OCI-LY3 (cell line): ENCODE measurements at regions not wholly inside any gene's neighbourhood (a gene's known extent, or its start where the extent isn't known, plus 50 kb on each side); places are given as distances from the start of the nearest gene placed in this dataset.

Source experiments
- H2AFZ ChIP-seq: fragments of 200-600, 300-600 bp; shearing (Covaris generic); 2 replicates; pipeline ENCODE4 v1.6.0; 2014; ENCODE audit warnings: antibody characterized with exemption, low read depth, low read length
- H3K27ac ChIP-seq: fragments of 200-600, 300-600 bp; sonication (generic); 2 replicates; pipeline ENCODE4 v1.5.1; 2014; ENCODE audit warnings: mild to moderate bottlenecking, low read length, moderate library complexity, mixed read lengths
- H3K27me3 ChIP-seq: fragments of 200-600, 300-600 bp; sonication (generic); 2 replicates; pipeline ENCODE4 v1.6.1; 2014; ENCODE audit warnings: low read depth, low read length, mixed read lengths
- H3K36me3 ChIP-seq: fragments of 200-600, 300-600 bp; sonication (generic); replicated peaks from 2 replicates; pipeline ENCODE3; 2014; ENCODE audit warnings: low read depth, low read length, mixed read lengths
- H3K4me1 ChIP-seq: fragments of 300-600, 200-600 bp; sonication (generic); 2 replicates; pipeline ENCODE4 v1.6.1; 2014; ENCODE audit warnings: low read length, mixed read lengths
- H3K4me2 ChIP-seq: fragments of 200-600, 300-600 bp; sonication (generic); 2 replicates; pipeline ENCODE4 v1.6.1; 2014; ENCODE audit warnings: low read length, mixed read lengths
- H3K4me3 ChIP-seq: fragments of 300-600, 200-600 bp; sonication (generic); 2 replicates; pipeline ENCODE4 v1.5.1; 2014; ENCODE audit warnings: antibody characterized with exemption, mild to moderate bottlenecking, low read length, moderate library complexity
- H3K79me2 ChIP-seq: fragments of 300-600, 200-600 bp; shearing (Covaris generic); 2 replicates; pipeline ENCODE4 v1.6.1; 2014; ENCODE audit warnings: mild to moderate bottlenecking, low read length, mixed read lengths
- H3K9ac ChIP-seq: fragments of 300-600, 200-600 bp; shearing (Covaris generic); 2 replicates; pipeline ENCODE4 v1.6.0; 2014; ENCODE audit warnings: mild to moderate bottlenecking, low read length, moderate library complexity
- H3K9me3 ChIP-seq: fragments of 200-600, 300-600 bp; shearing (Covaris generic); 2 replicates; pipeline ENCODE4 v1.6.1; 2014; ENCODE audit warnings: low read length, mixed read lengths; ENCODE audit not compliant: insufficient read depth
- H4K20me1 ChIP-seq: fragments of 200-600, 300-600 bp; sonication (generic); 2 replicates; pipeline ENCODE4 v1.6.1; 2016; ENCODE audit warnings: low read length, mixed read lengths; ENCODE audit not compliant: insufficient read depth
- CTCF ChIP-seq: fragments of 200-600, 300-600 bp; sonication (generic); IDR thresholded peaks from 2 replicates; pipeline ENCODE4 v1.5.1; 2014; ENCODE audit warnings: antibody characterized with exemption, low read length, low read depth
- EZH2phosphoT487 ChIP-seq: fragments of 200-600 bp; shearing (Covaris generic); IDR thresholded peaks from 2 replicates; pipeline ENCODE4 v1.6.1; 2018; ENCODE audit warnings: antibody characterized with exemption, mixed run types, low read depth

GRCh38 chr14:86179980-86180379 lies 650.0 kb downstream of the FLRT2 start:
- no peak for TF ChIP-seq CTCF
- TF ChIP-seq EZH2phosphoT487, result no peak

GRCh38 chr14:86168371-86168770 lies 638.4 kb downstream of the FLRT2 start:
- no peaks in the 10 kb centered on the region for H3K36me3 ChIP-seq
- TF ChIP-seq EZH2phosphoT487 (no peak), CTCF (no peak)
- H4K20me1 ChIP-seq, result no peaks in the 10 kb centered on the region
- no peaks in the 10 kb centered on the region for H3K79me2 ChIP-seq
- no peaks in the 10 kb centered on the region for H3K9me3 ChIP-seq
- H2AFZ ChIP-seq, result no peak overlapping the region
- H3K27ac ChIP-seq, result no peak overlapping the region
- H3K27me3 ChIP-seq, result no peaks in the 10 kb centered on the region
- no peak overlapping the region for H3K4me3 ChIP-seq
- H3K9ac ChIP-seq, result no peak overlapping the region
- no peaks in the 10 kb centered on the region for H3K4me1 ChIP-seq
- no peak overlapping the region for H3K4me2 ChIP-seq

More at GRCh38 chr14:86179980-86180379, 650.0 kb downstream of the FLRT2 start:
- Histone ChIP-seq H3K27ac (no peak overlapping the region), H3K4me2 (no peak overlapping the region), H3K79me2 (no peaks in the 10 kb centered on the region), H3K9me3 (no peaks in the 10 kb centered on the region), H3K36me3 (no peaks in the 10 kb centered on the region), H3K9ac (no peak overlapping the region), H3K4me1 (peaks cover 5% of the 10 kb centered on the region; the same call in 1 of the 2 replicates), H2AFZ (no peak overlapping the region), H3K4me3 (no peak overlapping the region), H3K27me3 (no peaks in the 10 kb centered on the region), H4K20me1 (no peaks in the 10 kb centered on the region)

GRCh38 chr14:86166541-86166940 lies 636.6 kb downstream of the FLRT2 start:
- no peaks in the 10 kb centered on the region for H3K36me3 ChIP-seq
- TF ChIP-seq CTCF (no peak), EZH2phosphoT487 (no peak)
- H3K27me3 ChIP-seq, result no peaks in the 10 kb centered on the region
- H3K9me3 ChIP-seq, result no peaks in the 10 kb centered on the region
- H4K20me1 ChIP-seq, result no peaks in the 10 kb centered on the region
- no peak overlapping the region; the same call in 1 of the 2 replicates for H2AFZ ChIP-seq
- no peaks in the 10 kb centered on the region for H3K79me2 ChIP-seq
- no peaks in the 10 kb centered on the region for H3K4me1 ChIP-seq
- H3K4me2 ChIP-seq, result peak overlapping the region; percentile 9; the same call in 1 of the 2 replicates
- H3K9ac ChIP-seq, result no peak overlapping the region
- no peak overlapping the region for H3K27ac ChIP-seq
- no peak overlapping the region for H3K4me3 ChIP-seq

- Histone ChIP-seq H3K36me3 (no peaks in the 10 kb centered on the region), H3K79me2 (no peaks in the 10 kb centered on the region), H3K4me2 (no peak overlapping the region), H3K9me3 (no peaks in the 10 kb centered on the region), H3K9ac (no peak overlapping the region), H3K27me3 (no peaks in the 10 kb centered on the region), H3K4me1 (no peaks in the 10 kb centered on the region), H3K4me3 (no peak overlapping the region), H4K20me1 (no peaks in the 10 kb centered on the region), H3K27ac (no peak overlapping the region), H2AFZ (no peak overlapping the region)
- no peak for TF ChIP-seq EZH2phosphoT487
- peak; percentile 14; the same call in 1 of the 2 replicates for TF ChIP-seq CTCF
Measured at GRCh38 chr14:86153480-86153879, 623.5 kb downstream of the FLRT2 start.
